Coronary artery (tissue), 2 donors: ENCODE measurements at regions not wholly inside any gene's neighbourhood (a gene's known extent, or its start where the extent isn't known, plus 50 kb on each side); places are given as distances from the start of the nearest gene placed in this dataset.

Source experiments
- DNase-seq: peaks from one replicate; pipeline ENCODE4 v3.0.0-alpha.2; 2017; ENCODE audit warnings: low spot score
- H3K27ac ChIP-seq, 2 donors: fragments of 200-600 bp; sonication (generic); one replicate each; pipeline ENCODE4 v1.5.1; 2016 to 2019
- H3K4me3 ChIP-seq: fragments of 200-600 bp; sonication (generic); 2 replicates; pipeline ENCODE4 v1.5.1; 2016; ENCODE audit warnings: mild to moderate bottlenecking, moderate library complexity
- CTCF ChIP-seq: fragments of 200-600 bp; sonication (generic); IDR thresholded peaks from one replicate; pipeline ENCODE4 v1.5.1; 2019; ENCODE audit warnings: antibody characterized with exemption

DNA sequence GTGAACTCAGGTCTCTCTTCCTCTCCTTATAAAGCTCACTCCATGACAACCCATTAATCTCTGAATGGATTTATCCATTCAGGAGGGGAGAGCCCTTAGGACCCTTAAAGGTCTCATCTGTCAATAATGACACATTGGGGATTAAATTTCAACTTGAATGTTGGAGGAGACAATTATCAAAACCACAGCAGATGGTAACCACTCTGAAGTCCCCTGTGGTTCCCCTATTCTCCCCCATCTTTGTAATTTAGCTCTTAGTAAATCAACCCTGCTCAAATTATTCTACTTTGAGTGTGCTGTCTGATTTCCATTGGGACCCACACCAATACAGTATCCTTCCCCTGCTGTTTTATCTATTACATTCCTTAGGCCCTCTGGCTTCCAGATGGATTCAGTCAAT, 72.0 kb upstream of the RAI14 start:
- Histone ChIP-seq H3K27ac (no peak overlapping the region), H3K4me3 (no peak overlapping the region)
- no peak for TF ChIP-seq CTCF
- DNase-seq: no peak

DNA sequence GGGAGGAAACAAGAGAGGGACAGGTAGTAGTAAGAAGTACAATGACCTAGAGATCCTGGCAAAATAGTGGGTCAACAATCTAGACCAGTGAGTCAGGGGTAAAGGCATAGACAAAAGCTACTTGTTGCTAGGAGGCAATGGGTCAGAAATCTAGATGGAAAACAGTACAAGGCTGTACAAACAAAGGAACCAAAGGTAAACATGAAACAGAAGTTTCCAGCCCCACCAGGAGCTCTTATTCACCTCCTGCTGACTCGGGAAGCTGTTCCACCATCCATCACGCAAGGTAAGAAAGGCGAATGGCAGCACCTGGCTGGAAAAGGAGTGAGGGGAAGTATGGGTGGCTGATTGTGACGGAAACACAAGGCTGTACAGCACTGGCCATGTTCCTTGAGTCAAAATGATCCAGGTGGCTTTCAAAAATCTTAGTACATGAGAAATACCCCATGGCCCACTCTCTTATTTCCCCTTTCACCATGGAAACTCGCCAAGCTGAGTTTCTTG, 70.5 kb upstream of the RAI14 start:
- Histone ChIP-seq H3K4me3 (no peak overlapping the region), H3K27ac (peak overlapping the region in 1 of 2 donors; percentile 51)
- TF ChIP-seq CTCF: no peak
- DNase-seq: no peak

GRCh38 chr5:34586117-34586885, 69.8 kb upstream of the RAI14 start:
- Histone ChIP-seq H3K27ac (peak overlapping the region in 1 of 2 donors; percentile 51), H3K4me3 (no peak overlapping the region)
- TF ChIP-seq CTCF: no peak
- DNase-seq: no peak

DNA sequence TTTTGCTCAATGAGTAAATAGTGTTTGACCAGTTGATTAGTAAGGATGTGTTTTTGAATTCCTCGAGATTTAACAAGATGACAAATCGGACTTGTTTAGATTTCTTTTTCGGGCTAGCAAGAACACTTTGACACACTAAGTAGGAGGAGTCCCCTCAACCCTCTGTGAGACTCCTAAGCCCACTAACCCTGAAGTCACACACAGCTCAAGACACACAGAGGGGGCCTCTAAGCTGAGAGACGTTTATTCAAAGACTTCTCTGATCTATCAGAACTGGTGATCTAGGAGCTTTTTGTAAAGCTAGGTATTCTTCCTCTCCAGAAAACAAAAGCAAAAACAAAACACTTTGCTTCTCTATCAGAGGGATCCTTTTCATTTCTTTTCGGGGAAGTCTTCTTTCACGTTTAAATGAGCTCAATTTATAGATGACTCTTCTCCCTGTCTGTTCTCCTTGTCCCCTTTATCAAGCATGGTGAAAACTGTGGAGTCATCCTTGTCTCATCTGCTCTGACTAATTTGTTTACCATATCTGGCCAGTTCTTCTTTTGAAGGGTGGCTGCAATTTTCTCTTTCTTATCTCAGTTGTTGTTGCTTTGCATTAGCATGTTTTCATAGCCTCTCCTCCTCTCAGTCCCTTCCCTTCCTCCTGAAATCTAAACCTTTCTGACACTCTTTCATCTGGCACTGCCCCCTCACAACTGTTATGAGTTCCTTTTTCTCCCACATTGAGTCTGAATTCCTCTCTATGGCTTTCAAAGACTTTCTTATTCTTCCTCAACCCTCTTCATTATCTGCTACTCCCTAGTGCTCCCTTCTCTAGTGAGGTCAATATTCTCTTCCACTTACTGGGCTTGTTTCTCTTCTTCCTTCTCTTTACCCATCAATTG, 68.5 kb upstream of the RAI14 start:
- no peak overlapping the region for H3K4me3 ChIP-seq
- no peak for DNase-seq
- H3K27ac ChIP-seq: no peak overlapping the region
- TF ChIP-seq CTCF: no peak

DNA sequence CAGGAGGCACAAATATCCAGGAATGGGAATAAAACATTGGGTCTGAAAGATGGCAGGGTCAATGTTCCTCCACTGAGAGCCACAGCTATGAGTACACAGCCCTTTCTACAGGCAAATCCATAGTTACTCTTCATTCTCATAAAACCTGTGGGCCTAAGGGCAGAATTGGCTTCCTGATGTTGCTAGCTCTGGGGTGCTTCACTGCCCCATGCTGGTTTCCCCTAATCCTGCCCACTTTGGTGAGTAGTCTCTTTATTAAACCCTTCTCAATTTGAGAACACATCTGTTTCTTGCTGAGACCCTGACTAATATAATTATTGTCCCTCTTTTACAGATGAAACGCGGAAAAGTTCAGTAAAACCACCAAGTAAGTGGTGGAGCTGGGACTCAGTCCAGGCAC, 66.3 kb upstream of the RAI14 start:
- DNase-seq: no peak
- Histone ChIP-seq H3K4me3 (no peak overlapping the region), H3K27ac (no peak overlapping the region)
- TF ChIP-seq CTCF: no peak

DNA sequence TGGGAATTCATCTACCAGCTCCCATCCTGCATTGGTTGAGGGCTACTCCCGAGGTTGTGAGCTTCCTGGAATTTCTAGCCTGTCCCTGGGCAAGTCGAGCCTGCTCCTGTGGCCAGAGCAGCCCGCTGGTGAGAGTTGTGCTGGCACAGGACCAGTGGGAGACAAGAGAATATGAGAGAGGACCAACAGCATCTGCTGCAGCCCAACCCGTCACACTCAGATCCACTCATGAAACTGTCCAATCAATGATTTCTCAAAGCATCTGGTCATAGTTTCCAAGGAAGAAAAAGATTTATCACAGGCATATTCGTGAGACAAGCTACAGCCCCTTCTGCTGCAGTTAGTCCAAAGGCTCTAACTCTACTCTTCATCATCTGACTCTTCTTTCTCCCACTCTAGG, 64.4 kb upstream of the RAI14 start:
- DNase-seq: no peak
- TF ChIP-seq CTCF: no peak
- no peak overlapping the region for H3K27ac ChIP-seq
- H3K4me3 ChIP-seq: no peak overlapping the region
